GM10266 (cell line): ENCODE measurements at regions not wholly inside any gene's neighbourhood (a gene's known extent, or its start where the extent isn't known, plus 50 kb on each side); places are given as distances from the start of the nearest gene placed in this dataset.

Source experiments
- DNase-seq: peaks from one replicate; pipeline ENCODE4 v3.0.0; 2012; ENCODE audit errors: extremely low spot score
- TF ChIP-seq, protein P1 (sequence below): IDR thresholded peaks from 2 replicates; pipeline ENCODE4 v1.5.1; 2012; ENCODE audit warnings: mild to moderate bottlenecking, low read depth; ENCODE audit not compliant: control insufficient read depth, insufficient read depth; ENCODE audit errors: missing control alignments

DNA sequence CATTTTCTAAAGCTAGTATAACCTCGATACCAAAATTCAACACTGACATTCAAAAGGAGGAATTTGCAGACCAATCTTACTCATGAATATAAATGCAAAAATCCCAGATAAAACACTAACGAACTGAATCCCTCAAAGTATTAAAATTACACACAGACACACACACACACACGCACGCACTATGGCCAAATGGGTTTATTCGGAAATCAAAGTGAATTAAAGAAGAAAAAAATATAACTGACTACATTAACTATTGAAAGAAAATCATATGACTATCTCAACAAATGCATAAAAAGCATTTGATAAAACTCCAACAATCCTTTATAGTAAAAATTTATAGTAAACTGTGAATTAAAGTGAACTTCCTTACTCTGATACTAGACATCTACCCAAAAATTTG is 97.9 kb upstream of the HNRNPA3 start:
- DNase-seq, result no peak
- TF ChIP-seq, protein P1, sequence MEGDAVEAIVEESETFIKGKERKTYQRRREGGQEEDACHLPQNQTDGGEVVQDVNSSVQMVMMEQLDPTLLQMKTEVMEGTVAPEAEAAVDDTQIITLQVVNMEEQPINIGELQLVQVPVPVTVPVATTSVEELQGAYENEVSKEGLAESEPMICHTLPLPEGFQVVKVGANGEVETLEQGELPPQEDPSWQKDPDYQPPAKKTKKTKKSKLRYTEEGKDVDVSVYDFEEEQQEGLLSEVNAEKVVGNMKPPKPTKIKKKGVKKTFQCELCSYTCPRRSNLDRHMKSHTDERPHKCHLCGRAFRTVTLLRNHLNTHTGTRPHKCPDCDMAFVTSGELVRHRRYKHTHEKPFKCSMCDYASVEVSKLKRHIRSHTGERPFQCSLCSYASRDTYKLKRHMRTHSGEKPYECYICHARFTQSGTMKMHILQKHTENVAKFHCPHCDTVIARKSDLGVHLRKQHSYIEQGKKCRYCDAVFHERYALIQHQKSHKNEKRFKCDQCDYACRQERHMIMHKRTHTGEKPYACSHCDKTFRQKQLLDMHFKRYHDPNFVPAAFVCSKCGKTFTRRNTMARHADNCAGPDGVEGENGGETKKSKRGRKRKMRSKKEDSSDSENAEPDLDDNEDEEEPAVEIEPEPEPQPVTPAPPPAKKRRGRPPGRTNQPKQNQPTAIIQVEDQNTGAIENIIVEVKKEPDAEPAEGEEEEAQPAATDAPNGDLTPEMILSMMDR, result no peak

DNA sequence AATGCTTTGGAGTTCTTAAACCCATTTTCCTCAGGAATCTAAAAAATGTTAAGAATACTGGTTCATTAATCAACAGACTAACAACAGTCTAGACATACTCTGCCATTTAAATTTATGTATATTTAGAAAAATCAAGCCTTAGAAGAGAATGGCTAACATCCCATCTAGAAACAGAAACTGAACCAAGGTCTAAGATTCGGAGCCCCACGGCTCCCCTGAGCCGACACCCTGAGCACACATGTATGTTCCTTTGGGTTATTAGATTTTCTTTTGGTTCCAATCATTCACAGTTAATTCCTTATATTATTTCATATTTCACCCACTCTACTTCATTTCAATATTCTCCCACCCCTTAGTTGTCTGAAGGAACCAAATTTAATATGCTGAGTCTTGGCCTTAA is 94.8 kb upstream of the HNRNPA3 start:
- TF ChIP-seq, protein P1, result no peak
- DNase-seq, result no peak

DNA sequence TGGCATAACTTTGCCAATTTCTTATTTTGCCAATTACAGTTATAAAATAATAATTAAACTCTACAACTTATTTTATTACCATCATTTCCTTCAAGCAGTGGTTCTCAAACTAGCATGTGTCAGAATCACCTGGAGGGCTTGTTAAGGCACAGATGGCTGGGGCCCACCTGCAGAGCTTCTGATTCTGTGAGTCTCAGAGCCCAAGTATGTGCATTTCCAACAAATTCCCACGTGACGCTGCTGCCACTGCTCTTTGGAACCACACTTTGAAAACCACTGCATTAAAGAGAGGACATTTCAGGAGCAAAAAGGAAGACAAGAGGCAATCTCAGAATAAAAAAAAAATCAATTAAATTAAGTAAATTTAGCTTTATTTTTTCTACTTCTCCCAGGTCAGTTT is 94.0 kb upstream of the HNRNPA3 start:
- TF ChIP-seq, protein P1, result no peak
- DNase-seq, result no peak

DNA sequence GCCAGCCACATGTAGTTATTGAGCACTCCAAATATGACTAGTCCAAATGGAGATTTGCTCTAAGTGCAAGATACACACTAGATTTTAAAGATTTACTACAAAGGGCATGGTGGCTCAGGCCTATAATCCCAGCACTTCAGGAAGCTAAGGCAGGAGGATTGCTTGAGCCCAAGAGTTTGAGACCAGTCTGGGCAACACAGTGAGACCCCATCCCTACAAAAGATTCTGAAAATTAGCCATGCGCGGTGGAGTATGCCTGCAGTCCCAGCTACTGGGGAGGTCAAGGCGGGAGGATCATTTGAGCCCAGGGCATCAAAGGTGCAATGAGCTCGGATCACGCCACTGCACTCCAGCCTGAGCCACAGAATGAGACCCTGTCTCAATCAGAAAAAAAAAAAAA is 93.5 kb upstream of the HNRNPA3 start:
- no peak for DNase-seq
- TF ChIP-seq, protein P1, result no peak

DNA sequence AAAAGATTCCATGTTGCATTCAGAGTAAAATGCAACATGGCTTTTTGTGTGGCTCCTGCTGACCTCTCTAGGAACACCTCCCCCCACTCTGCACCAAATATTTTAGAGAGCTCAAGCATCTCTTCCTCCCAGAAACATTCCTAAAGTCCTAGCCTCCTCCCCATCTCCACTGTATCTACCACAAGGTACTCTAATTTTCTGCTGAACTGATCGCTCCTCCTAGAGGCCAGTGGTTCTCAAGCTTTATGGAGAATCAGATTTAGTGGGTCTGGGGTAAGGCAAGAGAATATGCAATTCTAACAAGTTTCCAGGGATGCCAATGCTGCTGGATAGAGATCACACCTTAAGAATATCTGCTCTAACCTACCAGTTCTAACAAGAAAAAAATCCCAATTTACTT is 89.5 kb upstream of the HNRNPA3 start:
- no peak for DNase-seq
- TF ChIP-seq, protein P1, result no peak

DNA sequence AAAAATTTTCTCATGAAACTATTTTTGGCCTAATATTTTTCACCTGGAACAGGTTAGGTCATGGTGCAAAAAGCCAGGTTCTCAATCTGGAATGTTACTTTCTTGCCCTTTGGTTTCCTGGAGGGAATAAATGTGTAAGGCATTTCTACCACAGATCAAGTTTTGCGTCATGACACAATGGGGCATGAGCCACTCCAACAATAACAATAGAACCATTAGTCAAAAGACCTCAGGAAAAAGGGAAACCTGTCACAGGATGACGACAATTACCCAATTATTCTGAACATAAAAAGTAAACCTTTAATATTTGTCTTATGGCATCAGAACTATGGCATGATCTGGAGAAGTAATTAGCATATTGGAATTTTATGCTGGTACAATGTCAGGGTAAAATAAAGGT is 88.2 kb upstream of the HNRNPA3 start:
- TF ChIP-seq, protein P1, result no peak

DNA sequence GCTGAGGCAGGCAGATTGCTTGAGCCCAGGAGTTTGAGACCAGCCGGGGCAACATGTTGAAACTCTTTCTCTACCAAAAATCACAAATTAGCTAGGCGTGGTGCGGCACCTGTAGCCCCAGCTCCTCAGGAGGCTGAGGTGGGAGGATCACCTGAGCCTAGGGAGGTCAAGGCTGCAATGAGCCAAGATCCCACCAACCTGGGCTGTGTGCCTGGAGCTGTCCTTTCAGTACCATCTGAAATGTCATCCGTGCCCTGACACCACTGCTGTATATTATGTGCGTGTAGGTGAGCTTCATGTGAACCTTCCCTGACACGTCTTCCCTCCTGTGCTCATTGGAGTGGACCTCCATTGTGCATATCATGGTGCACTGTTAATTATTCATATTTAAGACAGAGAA is 84.8 kb upstream of the HNRNPA3 start:
- no peak for DNase-seq
- TF ChIP-seq, protein P1, result no peak

More for the DNA sequence above, 88.2 kb upstream of the HNRNPA3 start:
- DNase-seq, result no peak
